ENCODE measurements at regions not wholly inside any gene's neighbourhood (a gene's known extent, or its start where the extent isn't known, plus 50 kb on each side); places are given as distances from the start of the nearest gene placed in this dataset.

DNA sequence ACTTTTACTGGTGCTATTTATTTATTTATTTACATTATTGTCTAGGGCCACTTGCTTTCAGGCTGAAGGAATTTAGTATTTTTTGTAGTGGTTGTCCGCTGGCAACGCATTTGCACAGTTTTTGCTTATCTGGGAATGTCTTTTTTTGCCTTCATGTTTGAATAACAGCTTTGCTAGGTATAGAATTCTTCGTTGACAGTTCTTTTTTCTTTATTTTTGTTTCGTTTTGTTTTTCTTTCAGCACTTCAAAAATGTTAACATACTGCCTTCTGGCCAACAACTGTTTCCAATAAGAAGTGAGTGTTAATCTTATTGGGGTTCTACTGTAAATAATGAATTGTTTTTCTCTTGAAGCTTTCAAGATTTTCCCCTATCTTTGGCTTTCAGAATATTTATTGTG, 252.7 kb upstream of the TARS1 start (continued):
- TF ChIP-seq, protein P1, sequence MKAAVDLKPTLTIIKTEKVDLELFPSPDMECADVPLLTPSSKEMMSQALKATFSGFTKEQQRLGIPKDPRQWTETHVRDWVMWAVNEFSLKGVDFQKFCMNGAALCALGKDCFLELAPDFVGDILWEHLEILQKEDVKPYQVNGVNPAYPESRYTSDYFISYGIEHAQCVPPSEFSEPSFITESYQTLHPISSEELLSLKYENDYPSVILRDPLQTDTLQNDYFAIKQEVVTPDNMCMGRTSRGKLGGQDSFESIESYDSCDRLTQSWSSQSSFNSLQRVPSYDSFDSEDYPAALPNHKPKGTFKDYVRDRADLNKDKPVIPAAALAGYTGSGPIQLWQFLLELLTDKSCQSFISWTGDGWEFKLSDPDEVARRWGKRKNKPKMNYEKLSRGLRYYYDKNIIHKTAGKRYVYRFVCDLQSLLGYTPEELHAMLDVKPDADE (IDR thresholded peaks at IDR 0.05), result no peak
- no peak for TF ChIP-seq EZH2 (IDR thresholded peaks at IDR 0.05; ENCODE audit: low read depth, unreplicated experiment)
- TF ChIP-seq STAT1 (IDR thresholded peaks at IDR 0.05; ENCODE audit: unreplicated experiment), result no peak
- TF ChIP-seq, protein P2, sequence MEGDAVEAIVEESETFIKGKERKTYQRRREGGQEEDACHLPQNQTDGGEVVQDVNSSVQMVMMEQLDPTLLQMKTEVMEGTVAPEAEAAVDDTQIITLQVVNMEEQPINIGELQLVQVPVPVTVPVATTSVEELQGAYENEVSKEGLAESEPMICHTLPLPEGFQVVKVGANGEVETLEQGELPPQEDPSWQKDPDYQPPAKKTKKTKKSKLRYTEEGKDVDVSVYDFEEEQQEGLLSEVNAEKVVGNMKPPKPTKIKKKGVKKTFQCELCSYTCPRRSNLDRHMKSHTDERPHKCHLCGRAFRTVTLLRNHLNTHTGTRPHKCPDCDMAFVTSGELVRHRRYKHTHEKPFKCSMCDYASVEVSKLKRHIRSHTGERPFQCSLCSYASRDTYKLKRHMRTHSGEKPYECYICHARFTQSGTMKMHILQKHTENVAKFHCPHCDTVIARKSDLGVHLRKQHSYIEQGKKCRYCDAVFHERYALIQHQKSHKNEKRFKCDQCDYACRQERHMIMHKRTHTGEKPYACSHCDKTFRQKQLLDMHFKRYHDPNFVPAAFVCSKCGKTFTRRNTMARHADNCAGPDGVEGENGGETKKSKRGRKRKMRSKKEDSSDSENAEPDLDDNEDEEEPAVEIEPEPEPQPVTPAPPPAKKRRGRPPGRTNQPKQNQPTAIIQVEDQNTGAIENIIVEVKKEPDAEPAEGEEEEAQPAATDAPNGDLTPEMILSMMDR (conservative IDR thresholded peaks at IDR 0.05; ENCODE audit: low read depth in 2 of 2), result no peak
- TF ChIP-seq ZNF114 (CRISPR knock-in tag; IDR thresholded peaks at IDR 0.05), result no peak
- TF ChIP-seq POLR2AphosphoS5 (IDR thresholded peaks at IDR 0.05; ENCODE audit: low read depth), result no peak

DNA sequence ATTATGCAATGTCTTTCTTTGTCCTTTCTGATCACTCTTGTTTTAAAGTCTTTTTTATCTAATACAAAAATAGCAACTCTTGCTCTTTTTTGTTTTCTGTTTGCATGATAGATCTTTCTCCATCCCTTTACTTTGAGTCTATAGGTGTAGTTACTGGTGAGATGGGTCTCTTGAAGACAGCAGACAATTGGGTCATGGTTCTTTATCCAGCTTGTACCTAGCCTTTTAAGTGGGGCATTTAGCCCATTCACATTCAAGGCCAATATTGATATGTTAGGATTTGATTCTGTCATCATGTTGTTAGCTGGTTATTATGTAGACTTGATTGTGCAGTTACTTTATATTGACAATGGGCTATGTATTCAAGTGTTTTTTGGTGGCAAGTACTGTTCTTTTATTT, 245.9 kb upstream of the TARS1 start:
- Histone ChIP-seq H3K27me3 (ENCODE audit: insufficient read depth) (no peaks in the 10 kb centered on the region), H2AFZ (no peak overlapping the region), H3K4me3 (no peak overlapping the region), H3K27ac (ENCODE audit: low read depth) (no peak overlapping the region), H3K9me2 (ENCODE audit: insufficient read depth) (no peaks in the 10 kb centered on the region), H3K36me3 (ENCODE audit: insufficient read depth) (no peaks in the 10 kb centered on the region), H3K4me2 (no peak overlapping the region), H3K79me2 (replicated peaks; ENCODE audit: insufficient read depth) (no peaks in the 10 kb centered on the region), H3F3A (replicated peaks; ENCODE audit: low read depth) (no peaks in the 10 kb centered on the region), H3K4me1 (ENCODE audit: insufficient read depth) (no peaks in the 10 kb centered on the region), H4K20me1 (replicated peaks; ENCODE audit: insufficient read depth) (no peaks in the 10 kb centered on the region)
- Mint-ChIP-seq H3K27me3 (ENCODE audit: insufficient read depth, low read depth, poor library complexity) (no peaks in the 10 kb centered on the region), H3K4me3 (no peak overlapping the region), H3K36me3 (ENCODE audit: low read depth) (no peaks in the 10 kb centered on the region), H3K27ac (no peak overlapping the region), H3K4me1 (no peaks in the 10 kb centered on the region), H3K9me3 (peaks cover 4% of the 10 kb centered on the region)
- DNase-seq (ENCODE audit: low spot score) (no peak), ATAC-seq (no peak)
- TF ChIP-seq, protein P2 (conservative IDR thresholded peaks at IDR 0.05; ENCODE audit: low read depth in 2 of 2), result no peak
- TF ChIP-seq, protein P1 (IDR thresholded peaks at IDR 0.05), result no peak
- TF ChIP-seq CREB1 (CRISPR knock-in tag; IDR thresholded peaks at IDR 0.05; ENCODE audit: low read depth) (no peak), ZNF114 (CRISPR knock-in tag; IDR thresholded peaks at IDR 0.05) (no peak), STAT1 (IDR thresholded peaks at IDR 0.05; ENCODE audit: unreplicated experiment) (no peak), JUNB (IDR thresholded peaks at IDR 0.05; ENCODE audit: unreplicated experiment) (no peak), POLR2AphosphoS5 (IDR thresholded peaks at IDR 0.05; ENCODE audit: low read depth) (no peak), EZH2 (IDR thresholded peaks at IDR 0.05; ENCODE audit: low read depth, unreplicated experiment) (no peak), ZNF331 (CRISPR knock-in tag; IDR thresholded peaks at IDR 0.05; ENCODE audit: low read depth) (no peak), EZH2phosphoT487 (IDR thresholded peaks at IDR 0.05; ENCODE audit: unreplicated experiment) (no peak), NANOG (IDR thresholded peaks at IDR 0.05; ENCODE audit: borderline replicate concordance) (no peak)
- TF ChIP-seq, protein P3, sequence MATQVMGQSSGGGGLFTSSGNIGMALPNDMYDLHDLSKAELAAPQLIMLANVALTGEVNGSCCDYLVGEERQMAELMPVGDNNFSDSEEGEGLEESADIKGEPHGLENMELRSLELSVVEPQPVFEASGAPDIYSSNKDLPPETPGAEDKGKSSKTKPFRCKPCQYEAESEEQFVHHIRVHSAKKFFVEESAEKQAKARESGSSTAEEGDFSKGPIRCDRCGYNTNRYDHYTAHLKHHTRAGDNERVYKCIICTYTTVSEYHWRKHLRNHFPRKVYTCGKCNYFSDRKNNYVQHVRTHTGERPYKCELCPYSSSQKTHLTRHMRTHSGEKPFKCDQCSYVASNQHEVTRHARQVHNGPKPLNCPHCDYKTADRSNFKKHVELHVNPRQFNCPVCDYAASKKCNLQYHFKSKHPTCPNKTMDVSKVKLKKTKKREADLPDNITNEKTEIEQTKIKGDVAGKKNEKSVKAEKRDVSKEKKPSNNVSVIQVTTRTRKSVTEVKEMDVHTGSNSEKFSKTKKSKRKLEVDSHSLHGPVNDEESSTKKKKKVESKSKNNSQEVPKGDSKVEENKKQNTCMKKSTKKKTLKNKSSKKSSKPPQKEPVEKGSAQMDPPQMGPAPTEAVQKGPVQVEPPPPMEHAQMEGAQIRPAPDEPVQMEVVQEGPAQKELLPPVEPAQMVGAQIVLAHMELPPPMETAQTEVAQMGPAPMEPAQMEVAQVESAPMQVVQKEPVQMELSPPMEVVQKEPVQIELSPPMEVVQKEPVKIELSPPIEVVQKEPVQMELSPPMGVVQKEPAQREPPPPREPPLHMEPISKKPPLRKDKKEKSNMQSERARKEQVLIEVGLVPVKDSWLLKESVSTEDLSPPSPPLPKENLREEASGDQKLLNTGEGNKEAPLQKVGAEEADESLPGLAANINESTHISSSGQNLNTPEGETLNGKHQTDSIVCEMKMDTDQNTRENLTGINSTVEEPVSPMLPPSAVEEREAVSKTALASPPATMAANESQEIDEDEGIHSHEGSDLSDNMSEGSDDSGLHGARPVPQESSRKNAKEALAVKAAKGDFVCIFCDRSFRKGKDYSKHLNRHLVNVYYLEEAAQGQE (IDR thresholded peaks at IDR 0.05; ENCODE audit: unreplicated experiment), result no peak

Data from GM23338 (cell line).